ENCODE measurements at regions not wholly inside any gene's neighbourhood (a gene's known extent, or its start where the extent isn't known, plus 50 kb on each side); places are given as distances from the start of the nearest gene placed in this dataset.

- TF ChIP-seq CTCF (conservative IDR thresholded peaks at IDR 0.05; ENCODE audit: low read length) (no peak), EZH2phosphoT487 (IDR thresholded peaks at IDR 0.05; ENCODE audit: borderline replicate concordance, low read depth, low read length) (no peak)
Measured at GRCh38 chr7:27442455-27442854, 199.9 kb downstream of the EVX1 start.
